Activated B cell treated with CpG ODN at 0.5 μM for 24 hours (primary cell): ENCODE measurements at regions not wholly inside any gene's neighbourhood (a gene's known extent, or its start where the extent isn't known, plus 50 kb on each side); places are given as distances from the start of the nearest gene placed in this dataset.

Experiments
- ATAC-seq: fragments of 200-7000 bp; cut with Tn5 transposase; one replicate; pipeline ENCODE4 v1.10.0; 2021; ENCODE audit warnings: low read depth, mild to moderate bottlenecking, moderate library complexity
- CTCF ChIA-PET: fragments of 350-600 bp; sonication (Branson Sonifier 250); formaldehyde crosslinking; loops from one replicate; lab custom pipeline; 2021; ENCODE audit warnings: antibody characterized with exemption; lab: Charles Lee
- POLR2A ChIA-PET: fragments of 350-600 bp; sonication (Branson Sonifier 250); formaldehyde crosslinking; loops from one replicate; lab custom pipeline; 2021; ENCODE audit warnings: antibody characterized with exemption; lab: Charles Lee
- DNase-seq: peaks from one replicate; pipeline ENCODE4 v3.0.0; 2022
- H3K27ac Mint-ChIP-seq: one replicate; pipeline ENCODE4 v1.8.0; 2020; ENCODE audit warnings: mixed read lengths
- H3K27me3 Mint-ChIP-seq: one replicate; pipeline ENCODE4 v1.8.0; 2021; ENCODE audit warnings: mixed read lengths
- H3K36me3 Mint-ChIP-seq: one replicate; pipeline ENCODE4 v1.8.0; 2021; ENCODE audit warnings: low read depth, mixed read lengths
- H3K4me1 Mint-ChIP-seq: one replicate; pipeline ENCODE4 v1.8.0; 2021; ENCODE audit warnings: mixed read lengths
- H3K4me3 Mint-ChIP-seq: one replicate; pipeline ENCODE4 v1.8.0; 2020; ENCODE audit warnings: mild to moderate bottlenecking, mixed read lengths
- H3K9me3 Mint-ChIP-seq: one replicate; pipeline ENCODE4 v1.8.0; 2020; ENCODE audit warnings: mixed read lengths
- intact Hi-C: fragments of 100-400 bp; cut with micrococcal nuclease; formaldehyde crosslinking; loops from one replicate; pipeline ENCODE4 v1.15.1; 2024
- TF ChIP-seq, protein P1 (sequence below): fragments of 200-600 bp; IDR thresholded peaks from one replicate; pipeline ENCODE4 v1.8.0; 2022; ENCODE audit warnings: antibody characterized with exemption, mild to moderate bottlenecking

GRCh38 chr19:5222821-5223321, 117.7 kb downstream of the PTPRS start:
- H3K4me3 Mint-ChIP-seq = no peak overlapping the region
- no peaks in the 10 kb centered on the region for H3K4me1 Mint-ChIP-seq
- no peak overlapping the region for H3K27ac Mint-ChIP-seq
- ChIA-PET POLR2A (no interaction called here), CTCF (no interaction called here)
- DNase-seq = no peak
- intact Hi-C loops = no loop called here
- H3K36me3 Mint-ChIP-seq = no peaks in the 10 kb centered on the region
- H3K9me3 Mint-ChIP-seq = no peaks in the 10 kb centered on the region
- TF ChIP-seq, protein P1, sequence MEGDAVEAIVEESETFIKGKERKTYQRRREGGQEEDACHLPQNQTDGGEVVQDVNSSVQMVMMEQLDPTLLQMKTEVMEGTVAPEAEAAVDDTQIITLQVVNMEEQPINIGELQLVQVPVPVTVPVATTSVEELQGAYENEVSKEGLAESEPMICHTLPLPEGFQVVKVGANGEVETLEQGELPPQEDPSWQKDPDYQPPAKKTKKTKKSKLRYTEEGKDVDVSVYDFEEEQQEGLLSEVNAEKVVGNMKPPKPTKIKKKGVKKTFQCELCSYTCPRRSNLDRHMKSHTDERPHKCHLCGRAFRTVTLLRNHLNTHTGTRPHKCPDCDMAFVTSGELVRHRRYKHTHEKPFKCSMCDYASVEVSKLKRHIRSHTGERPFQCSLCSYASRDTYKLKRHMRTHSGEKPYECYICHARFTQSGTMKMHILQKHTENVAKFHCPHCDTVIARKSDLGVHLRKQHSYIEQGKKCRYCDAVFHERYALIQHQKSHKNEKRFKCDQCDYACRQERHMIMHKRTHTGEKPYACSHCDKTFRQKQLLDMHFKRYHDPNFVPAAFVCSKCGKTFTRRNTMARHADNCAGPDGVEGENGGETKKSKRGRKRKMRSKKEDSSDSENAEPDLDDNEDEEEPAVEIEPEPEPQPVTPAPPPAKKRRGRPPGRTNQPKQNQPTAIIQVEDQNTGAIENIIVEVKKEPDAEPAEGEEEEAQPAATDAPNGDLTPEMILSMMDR = no peak
- ATAC-seq = no peak
- H3K27me3 Mint-ChIP-seq = no peaks in the 10 kb centered on the region

DNA sequence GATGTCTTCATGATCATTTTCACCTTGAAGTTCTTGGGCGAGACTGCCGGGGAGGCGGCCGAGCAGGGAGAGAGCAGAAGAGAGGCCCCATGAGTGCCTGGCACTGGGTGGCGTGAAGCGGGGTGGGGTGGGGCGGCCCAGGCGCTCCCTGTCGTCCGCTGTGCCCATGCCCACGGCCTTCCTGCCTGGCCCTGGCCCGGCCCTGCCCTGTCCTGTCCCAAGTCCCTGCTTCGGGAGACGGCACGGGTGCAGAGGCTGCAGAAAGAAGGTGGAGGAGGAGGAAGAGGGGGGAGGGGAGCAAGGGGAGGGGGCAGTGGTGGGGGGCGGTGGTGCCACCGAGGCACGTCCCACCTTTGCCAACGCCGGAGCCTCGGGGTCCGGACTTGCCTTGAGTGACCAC, 118.4 kb downstream of the PTPRS start:
- TF ChIP-seq, protein P1 = no peak
- Mint-ChIP-seq H3K27me3 (no peaks in the 10 kb centered on the region), H3K4me1 (peaks cover under 1% of the 10 kb centered on the region), H3K4me3 (no peak overlapping the region), H3K27ac (no peak overlapping the region), H3K36me3 (no peaks in the 10 kb centered on the region), H3K9me3 (no peaks in the 10 kb centered on the region)
- ATAC-seq (no peak), DNase-seq (no peak)
- intact Hi-C loops = no loop called here
- ChIA-PET CTCF (no interaction called here), POLR2A (interaction anchor here (0.5 kb wide), 1 partner anchor 1265 kb away, joined by 8 read pairs; no protein-coding TSS in a partner anchor)

GRCh38 chr19:5220866-5221265, 119.7 kb downstream of the PTPRS start:
- H3K4me1 Mint-ChIP-seq = peaks cover 13% of the 10 kb centered on the region
- H3K4me3 Mint-ChIP-seq = no peak overlapping the region
- intact Hi-C loops = no loop called here
- no peaks in the 10 kb centered on the region for H3K36me3 Mint-ChIP-seq
- DNase-seq = no peak
- CTCF ChIA-PET = no interaction called here
- no peak overlapping the region for H3K27ac Mint-ChIP-seq
- H3K27me3 Mint-ChIP-seq = no peaks in the 10 kb centered on the region
- TF ChIP-seq, protein P1 = no peak
- no peaks in the 10 kb centered on the region for H3K9me3 Mint-ChIP-seq
- POLR2A ChIA-PET = no interaction called here
- no peak for ATAC-seq

DNA sequence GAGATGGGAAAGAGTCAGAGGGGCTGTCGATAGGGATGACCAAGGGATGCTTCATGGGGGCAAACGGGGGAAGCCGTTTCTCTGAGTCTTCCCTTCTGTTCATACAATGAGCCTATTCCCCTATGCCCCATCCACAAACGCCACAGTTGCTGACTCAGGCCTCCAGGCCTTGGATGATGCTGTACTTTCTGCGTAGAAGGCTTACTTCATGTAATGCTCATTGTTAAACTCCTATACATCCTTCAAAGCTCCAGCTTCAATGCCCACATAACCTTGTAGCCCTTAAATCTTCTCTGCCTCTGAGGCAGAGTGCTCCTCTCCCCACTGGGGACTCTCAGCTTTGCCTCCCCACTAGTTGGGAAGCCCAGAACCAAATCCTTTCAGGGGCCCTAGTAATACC, 120.3 kb downstream of the PTPRS start:
- H3K27ac Mint-ChIP-seq = no peak overlapping the region
- POLR2A ChIA-PET = no interaction called here
- CTCF ChIA-PET = no interaction called here
- no peaks in the 10 kb centered on the region for H3K27me3 Mint-ChIP-seq
- no peaks in the 10 kb centered on the region for H3K9me3 Mint-ChIP-seq
- DNase-seq = no peak
- H3K4me1 Mint-ChIP-seq = peaks cover 14% of the 10 kb centered on the region
- ATAC-seq = no peak
- no peak overlapping the region for H3K4me3 Mint-ChIP-seq
- intact Hi-C loops = no loop called here
- TF ChIP-seq, protein P1 = no peak
- no peaks in the 10 kb centered on the region for H3K36me3 Mint-ChIP-seq

DNA sequence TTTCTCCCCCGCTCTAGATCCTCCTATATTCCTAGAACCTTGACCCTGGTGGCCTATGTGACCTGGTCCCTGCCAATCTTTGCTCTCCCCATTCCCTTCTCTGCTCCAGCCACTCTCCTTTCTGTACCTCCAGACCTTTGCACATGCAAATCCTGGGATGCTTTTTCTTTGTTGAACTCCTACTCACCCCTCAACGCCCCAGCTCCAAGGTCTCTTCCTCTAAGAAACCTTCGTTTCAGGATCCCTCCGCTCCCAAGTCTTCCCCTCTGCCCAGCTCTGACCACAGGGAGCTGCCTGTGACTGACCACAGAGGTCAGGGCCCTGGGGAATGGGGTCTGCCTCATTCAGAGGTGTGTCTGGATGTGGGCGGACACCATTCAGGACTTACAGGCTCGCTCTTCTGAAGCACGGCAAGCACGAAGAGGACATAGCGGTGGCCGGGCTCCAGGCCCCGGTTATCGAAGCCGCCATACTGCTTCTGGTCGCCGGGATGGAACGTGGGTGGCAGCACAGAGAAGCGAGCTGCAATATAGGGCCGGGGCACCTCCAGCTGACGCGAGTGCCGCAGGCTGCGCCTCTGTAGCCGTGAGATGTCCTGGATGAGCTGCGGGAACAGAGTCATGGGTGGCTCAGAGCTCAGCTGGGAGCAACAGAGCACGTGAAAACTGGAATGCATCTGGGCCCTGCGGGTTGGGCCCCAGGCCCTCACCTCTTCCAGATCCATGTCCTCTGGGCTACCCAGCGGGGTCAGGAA, 120.9 kb downstream of the PTPRS start:
- CTCF ChIA-PET = no interaction called here
- intact Hi-C loops = no loop called here
- H3K4me3 Mint-ChIP-seq = no peak overlapping the region
- TF ChIP-seq, protein P1 = no peak
- no peak overlapping the region for H3K27ac Mint-ChIP-seq
- ATAC-seq (no peak), DNase-seq (no peak)
- H3K27me3 Mint-ChIP-seq = no peaks in the 10 kb centered on the region
- POLR2A ChIA-PET = no interaction called here
- H3K9me3 Mint-ChIP-seq = no peaks in the 10 kb centered on the region
- H3K36me3 Mint-ChIP-seq = no peaks in the 10 kb centered on the region
- peaks cover 14% of the 10 kb centered on the region for H3K4me1 Mint-ChIP-seq
